Eye (tissue), 1 donor: ENCODE measurements at regions not wholly inside any gene's neighbourhood (a gene's known extent, or its start where the extent isn't known, plus 50 kb on each side); places are given as distances from the start of the nearest gene placed in this dataset.
A peak's percentile ranks its signal among the peaks of the same experiment; 100 is the strongest.

Experiments used
- DNase-seq: peaks from one replicate; pipeline ENCODE4 v3.0.0-alpha.2; 2015

DNA sequence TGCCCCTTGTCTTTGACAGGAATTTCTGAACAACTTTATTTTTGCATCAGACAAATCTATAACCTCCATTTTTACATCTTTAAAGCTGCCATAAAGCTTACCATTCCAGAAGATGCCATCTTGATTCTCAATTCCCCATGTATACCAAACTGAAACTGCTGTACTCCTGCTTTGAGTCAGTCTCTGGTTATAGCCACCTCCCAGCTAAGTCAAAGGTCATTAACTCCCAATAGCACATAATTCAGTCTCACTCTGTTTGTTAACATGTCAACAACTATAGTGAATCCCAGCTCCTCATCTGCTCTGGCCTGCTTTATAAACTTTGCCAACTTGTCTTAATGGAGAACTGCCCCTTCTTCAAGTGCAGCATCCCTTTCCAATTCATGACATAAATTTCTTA, 343.6 kb downstream of the FRK start:
- DNase-seq = no peak

DNA sequence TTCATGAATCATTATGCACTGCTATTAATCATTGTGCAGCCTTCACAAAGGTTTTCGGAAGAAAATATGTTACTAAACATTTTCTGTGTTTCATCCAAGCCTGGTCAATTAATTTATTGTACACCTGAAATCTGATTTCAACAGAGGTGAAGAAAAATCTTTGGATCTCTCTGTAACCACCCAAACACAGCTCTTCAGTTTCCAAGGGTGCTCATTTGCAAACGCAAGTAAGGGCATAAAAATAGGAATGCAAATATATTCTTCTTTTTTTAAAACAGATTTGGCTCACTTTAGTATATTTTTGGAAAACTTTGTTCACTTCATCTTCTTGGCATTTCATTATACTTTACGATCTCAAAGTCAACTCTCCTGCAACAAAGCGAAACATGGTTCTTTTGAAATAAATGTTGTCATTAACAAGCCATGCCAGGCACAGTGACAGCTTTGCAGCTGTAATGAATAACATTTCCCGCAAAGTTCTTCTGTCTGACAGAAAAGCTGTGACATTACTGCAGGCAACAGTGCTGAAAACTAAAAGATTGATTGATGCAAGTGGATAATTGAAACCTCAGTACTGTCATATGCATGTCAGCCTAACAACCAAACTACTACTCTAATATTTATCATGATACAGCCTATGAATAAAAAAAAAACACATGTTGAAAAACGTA, 348.3 kb downstream of the FRK start:
- no peak for DNase-seq

- DNase-seq = no peak
Observed at GRCh38 chr6:115708850-115709249, 351.8 kb downstream of the FRK start.

DNA sequence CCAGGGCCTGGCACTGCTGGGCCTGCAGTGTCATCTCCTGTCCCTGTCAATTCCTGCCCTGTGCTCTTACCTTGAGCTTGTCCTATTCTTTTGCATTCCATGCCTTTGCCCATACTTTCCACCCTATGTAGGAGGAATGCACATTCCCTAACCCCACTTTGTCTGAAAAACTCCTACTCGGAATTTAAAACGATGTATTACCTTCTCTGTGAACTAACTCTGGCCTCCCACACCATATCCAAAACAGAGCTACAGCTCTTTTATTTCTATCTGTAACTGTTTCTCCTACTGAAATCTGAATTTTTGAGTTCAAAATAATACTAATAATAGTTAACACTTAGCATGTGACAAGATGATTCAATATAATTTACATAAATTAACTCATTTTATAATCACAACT, 353.7 kb downstream of the FRK start:
- DNase-seq = no peak

DNA sequence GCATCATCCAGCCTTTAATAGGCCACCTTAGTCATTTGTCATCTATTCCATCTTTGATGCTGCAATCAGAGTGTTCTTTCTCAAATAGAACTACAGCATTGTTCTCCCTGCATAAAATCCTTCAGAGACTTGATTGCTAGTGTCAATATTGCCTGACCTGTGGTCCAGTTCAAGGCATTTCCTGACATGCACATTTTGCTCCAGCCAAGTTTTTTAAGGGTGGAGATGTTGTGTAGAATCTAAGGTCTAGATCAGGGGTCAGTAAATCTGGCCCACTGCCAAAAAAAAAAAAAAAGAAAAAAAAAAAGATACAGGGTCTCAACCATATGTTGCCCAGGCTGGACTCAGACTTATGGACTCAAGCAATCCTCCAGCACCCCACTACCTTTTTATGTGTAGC, 354.4 kb downstream of the FRK start:
- DNase-seq = no peak

DNA sequence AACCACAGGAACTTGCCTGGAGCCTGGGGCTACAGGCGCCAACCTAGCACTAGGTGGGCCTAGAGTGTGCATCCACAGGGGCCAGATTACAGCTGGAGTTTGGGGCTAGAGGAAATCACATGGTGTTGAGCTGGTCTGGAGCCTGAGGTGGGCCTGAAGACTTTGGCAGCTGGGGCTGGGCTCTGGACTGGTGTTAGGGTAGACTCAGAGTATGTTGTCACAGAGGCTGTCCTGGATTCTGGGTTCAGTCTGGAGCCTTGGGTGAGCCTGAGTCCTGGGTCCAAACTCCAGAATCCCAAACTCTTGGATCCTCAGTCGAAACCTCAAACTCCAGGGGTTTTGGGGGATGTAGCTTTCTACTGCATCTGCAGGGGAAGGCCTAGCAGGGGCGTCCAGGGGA, 356.7 kb downstream of the FRK start:
- no peak for DNase-seq

- no peak for DNase-seq
Observed at GRCh38 chr6:115691433-115691832, 369.3 kb downstream of the FRK start.

GRCh38 chr6:115690854-115691253, 369.8 kb downstream of the FRK start:
- DNase-seq = no peak

- no peak for DNase-seq
Observed at GRCh38 chr6:115681978-115682775, 378.5 kb downstream of the FRK start.

GRCh38 chr6:115680621-115681020, 380.1 kb downstream of the FRK start:
- no peak for DNase-seq

DNA sequence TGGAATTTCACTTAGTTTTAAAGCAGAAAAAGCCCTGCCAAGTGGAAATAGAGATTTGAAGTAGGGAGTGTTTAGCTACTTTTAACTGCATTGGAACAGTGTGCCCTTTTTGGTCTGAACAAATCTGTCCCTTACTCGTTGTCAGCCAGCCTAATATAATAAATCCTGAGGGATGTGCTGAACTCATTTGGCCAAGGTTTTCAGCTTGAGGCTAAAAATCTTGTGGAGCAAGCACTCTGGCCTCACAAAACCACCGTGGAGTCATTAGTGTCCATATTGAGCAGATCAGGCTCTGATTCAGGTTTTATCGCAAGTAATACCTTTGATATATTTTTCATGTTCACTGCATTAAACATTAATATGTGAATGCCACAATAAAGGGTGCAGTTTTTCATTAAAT, 383.5 kb downstream of the FRK start:
- no peak for DNase-seq

- no peak for DNase-seq
Observed at GRCh38 chr6:115675443-115675842, 385.2 kb downstream of the FRK start.

DNA sequence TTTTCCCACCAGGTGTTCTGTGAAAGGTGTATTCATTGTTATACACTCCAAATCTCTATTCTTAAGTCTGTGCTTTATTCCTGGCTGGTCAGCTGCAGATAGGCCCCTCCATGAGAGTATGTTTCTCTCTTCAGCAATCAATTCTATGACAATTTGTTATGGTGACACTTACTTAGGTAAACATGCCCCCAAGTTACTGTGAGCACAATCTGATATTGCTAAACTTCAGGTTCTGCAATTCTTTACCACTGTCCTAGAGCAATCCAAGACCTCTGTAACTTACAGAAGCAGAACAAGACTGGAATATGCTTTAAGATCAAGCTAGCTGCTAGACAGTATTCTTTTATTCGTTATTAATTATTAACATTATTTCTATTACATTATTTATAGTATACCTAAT, 391.9 kb downstream of the FRK start:
- DNase-seq = no peak

GRCh38 chr6:115668211-115668610, 392.5 kb downstream of the FRK start:
- DNase-seq = peak; percentile 35

DNA sequence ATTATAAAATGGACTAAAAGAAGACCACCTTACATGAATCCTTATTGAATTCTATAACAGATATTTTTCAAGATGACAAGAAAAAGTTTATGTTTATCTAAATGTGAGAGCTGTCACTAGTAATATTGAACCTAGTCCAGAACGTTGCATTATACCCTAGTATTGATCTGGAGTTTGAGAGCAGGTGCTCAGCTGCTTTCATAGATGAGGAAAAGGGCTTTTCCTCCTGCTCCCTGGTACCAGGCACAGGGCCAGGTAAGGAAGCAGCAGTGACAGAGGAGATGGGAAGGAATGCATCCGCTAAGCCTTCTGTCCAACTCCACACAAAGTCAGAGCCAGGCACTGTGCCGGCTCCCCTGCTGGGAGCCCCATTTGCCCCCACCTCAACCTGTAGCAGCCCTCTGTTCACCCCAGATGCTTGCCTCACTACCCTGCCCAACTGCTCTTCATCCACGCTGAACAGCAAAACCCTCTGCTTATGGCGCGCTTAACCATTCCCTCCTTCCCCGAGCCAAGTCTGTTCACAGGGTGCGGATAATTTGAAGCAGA, 393.1 kb downstream of the FRK start:
- DNase-seq = no peak

- DNase-seq = no peak
Observed at GRCh38 chr6:115666997-115667396, 393.7 kb downstream of the FRK start.

DNA sequence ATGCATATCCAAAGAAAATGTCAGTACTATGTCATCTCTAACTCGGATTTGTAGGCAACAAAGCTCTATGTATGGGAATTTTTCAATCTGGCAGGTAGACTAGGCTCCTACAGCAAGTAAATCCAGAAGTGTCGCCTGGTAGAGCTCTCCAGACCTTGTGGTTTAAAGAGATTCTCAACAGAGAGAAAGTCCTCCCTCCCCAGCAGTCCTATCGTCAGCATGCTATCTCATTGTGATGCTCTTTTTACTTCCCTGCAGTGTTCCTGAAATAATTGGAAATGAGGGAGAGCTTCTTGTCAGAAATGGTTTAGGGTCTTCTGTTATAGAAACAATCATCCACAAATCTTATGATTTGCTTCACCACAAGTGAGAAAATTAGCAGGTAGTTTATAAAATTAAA, 395.4 kb downstream of the FRK start:
- DNase-seq = no peak

DNA sequence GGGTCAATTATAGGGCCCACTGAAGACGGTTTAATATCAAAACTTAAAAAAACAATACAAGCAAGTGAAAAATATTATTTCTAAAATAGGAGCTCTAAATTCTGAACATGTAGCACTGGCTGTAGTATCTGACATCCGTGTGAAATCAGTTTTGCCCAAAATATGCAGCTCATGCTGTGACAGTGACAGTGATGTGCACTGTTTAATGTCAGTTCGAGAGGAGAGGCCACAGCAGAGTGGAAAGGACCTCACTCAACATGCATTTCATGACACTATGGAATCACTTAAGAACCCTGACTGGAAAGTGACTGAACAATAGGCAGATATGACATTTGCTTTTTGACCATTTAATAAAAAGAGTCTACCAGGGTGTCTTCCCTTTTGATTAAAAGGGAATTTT, 397.0 kb downstream of the FRK start:
- no peak for DNase-seq

- no peak for DNase-seq
Observed at GRCh38 chr6:115643762-115644161, 416.9 kb downstream of the FRK start.

GRCh38 chr6:115634887-115635286, 425.8 kb downstream of the FRK start:
- DNase-seq = no peak

DNA sequence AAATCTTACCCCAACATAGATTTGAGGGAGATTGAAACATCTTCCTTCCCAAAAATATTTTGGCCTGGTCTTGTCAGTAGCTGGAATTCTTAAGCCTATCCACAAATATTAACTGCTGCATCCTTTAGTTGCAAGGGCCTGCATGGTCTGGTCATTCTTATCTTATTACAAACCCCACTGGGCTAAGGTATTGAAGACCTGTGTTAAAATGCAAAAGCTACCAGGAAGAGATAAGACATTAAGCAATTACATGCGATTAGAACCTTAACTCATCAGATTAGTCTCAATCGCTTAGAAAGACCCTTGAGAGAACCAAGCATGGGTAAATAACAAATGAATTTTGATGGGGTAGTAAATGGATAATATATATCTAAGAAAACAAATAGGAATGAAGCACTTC, 426.6 kb downstream of the FRK start:
- no peak for DNase-seq

DNA sequence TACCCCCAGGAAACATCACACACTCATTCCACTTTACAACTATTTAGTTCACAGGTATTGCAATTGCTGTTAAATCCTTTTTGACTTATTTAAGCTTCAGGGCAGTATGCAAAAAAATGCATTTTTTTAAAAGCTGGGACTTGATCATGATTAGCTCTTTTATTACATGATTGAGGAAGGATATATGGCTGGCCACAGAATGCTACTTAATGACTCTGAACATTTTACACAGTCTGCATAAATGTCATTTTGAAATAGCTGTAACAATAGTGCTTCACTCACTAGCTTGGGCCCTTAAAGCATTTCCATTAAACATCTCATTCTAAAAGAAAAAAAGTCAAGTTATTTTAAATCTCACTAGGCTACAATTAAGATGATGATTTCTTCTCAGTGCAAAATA, 429.7 kb downstream of the FRK start:
- DNase-seq = no peak

DNA sequence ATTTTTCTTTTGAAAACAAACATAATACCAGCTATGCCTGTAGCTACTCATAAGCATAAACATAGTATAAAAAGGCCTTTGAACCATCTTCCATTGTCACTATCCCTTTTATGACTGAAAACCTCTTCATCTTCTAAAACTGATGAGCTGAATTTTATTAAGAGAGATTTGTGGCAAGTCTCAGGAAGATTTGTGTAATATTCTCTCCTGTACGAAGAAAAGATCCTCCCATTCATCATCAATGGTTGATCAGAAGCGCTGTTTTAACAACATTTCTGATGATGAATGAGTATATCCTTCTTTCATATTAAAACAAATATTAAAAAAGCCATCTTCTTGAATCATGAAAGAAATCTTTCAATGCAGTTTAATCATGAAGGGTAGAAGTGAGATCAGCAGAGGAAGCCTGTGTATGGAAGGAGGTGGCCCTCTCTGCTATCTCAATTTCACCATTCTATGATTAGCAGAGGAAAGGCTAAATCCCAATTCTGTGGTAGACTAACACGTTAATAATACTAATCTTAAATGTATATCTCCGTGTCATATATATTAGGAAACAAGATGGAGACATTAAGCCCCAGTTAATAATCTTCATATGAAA, 430.2 kb downstream of the FRK start:
- DNase-seq = no peak

DNA sequence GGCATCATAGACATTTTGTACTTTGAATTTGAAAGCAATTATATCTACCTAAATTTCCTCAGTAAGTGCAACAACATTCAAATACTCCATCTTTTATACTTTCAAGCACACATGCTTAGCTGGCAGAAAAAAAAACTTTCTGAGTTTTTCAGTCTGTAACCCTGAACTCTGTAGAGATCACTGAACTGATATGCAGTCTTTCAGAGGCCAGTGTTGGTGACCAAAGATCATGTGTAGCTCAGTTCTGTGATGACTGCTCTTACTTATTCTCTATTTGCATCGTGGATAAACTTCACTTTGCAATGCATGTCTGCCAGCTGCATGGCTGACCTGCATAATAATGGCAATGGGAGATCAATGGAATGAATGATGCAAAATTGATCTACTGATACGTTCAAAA, 431.3 kb downstream of the FRK start:
- DNase-seq = no peak
